ENCODE measurements at regions not wholly inside any gene's neighbourhood (a gene's known extent, or its start where the extent isn't known, plus 50 kb on each side); places are given as distances from the start of the nearest gene placed in this dataset.

- Histone ChIP-seq H3K9me3 (replicated peaks in 1 of 11) (no peaks in the 10 kb centered on the region), H3K27me3 (no peaks in the 10 kb centered on the region), H3K9ac (no peak overlapping the region), H3K27ac (no peak overlapping the region), H3K36me3 (no peaks in the 10 kb centered on the region), H4K20me1 (no peaks in the 10 kb centered on the region), H3K4me2 (peak overlapping the region in 2 of 11 experiments; percentile 4 to 29; a peak in 2 of 22 replicates), H3K4me3 (no peak overlapping the region), H3K4me1 (peaks cover 0 to 22% (median 0%) of the 10 kb centered on the region in 10 experiments; a peak in 7 of 20 replicates)
- TF ChIP-seq Cebpa-rat (IDR thresholded peaks at IDR 0.05), result no peak
These were observed 1296.0 kb upstream of the ZEB2 start for GRCh38 chr2:145815933-145816332.

- Histone ChIP-seq H3K9ac (no peak overlapping the region), H3K27me3 (no peaks in the 10 kb centered on the region), H3K4me1 (peaks cover 0 to 31% (median 0%) of the 10 kb centered on the region in 10 experiments; a peak in 7 of 20 replicates), H3K27ac (no peak overlapping the region), H3K4me3 (no peak overlapping the region), H3K4me2 (no peak overlapping the region), H3K9me3 (replicated peaks in 1 of 11) (no peaks in the 10 kb centered on the region), H3K36me3 (no peaks in the 10 kb centered on the region), H4K20me1 (no peaks in the 10 kb centered on the region)
- no peak for TF ChIP-seq Cebpa-rat (IDR thresholded peaks at IDR 0.05)
These were observed 1293.6 kb upstream of the ZEB2 start for GRCh38 chr2:145813481-145813880.

- H3K36me3 ChIP-seq, result no peaks in the 10 kb centered on the region
- no peak overlapping the region for H3K9ac ChIP-seq
- TF ChIP-seq Cebpa-rat (IDR thresholded peaks at IDR 0.05), result no peak
- peak overlapping the region in 3 of 11 experiments; percentile 49 to 71 (median 71); a peak in 6 of 22 replicates for H3K4me2 ChIP-seq
- peaks cover 0 to 31% (median 0%) of the 10 kb centered on the region in 10 experiments; a peak in 7 of 20 replicates for H3K4me1 ChIP-seq
- H3K9me3 ChIP-seq (replicated peaks in 1 of 11), result no peaks in the 10 kb centered on the region
- H3K27ac ChIP-seq, result peak overlapping the region in 3 of 11 experiments; percentile 20 to 33 (median 21); a peak in 3 of 22 replicates
- no peaks in the 10 kb centered on the region for H3K27me3 ChIP-seq
- H4K20me1 ChIP-seq, result no peaks in the 10 kb centered on the region
- H3K4me3 ChIP-seq, result no peak overlapping the region
These were observed 1292.2 kb upstream of the ZEB2 start for GRCh38 chr2:145812165-145812554.

- peaks cover 0 to 31% (median 0%) of the 10 kb centered on the region in 10 experiments; a peak in 7 of 20 replicates for H3K4me1 ChIP-seq
- H4K20me1 ChIP-seq, result no peaks in the 10 kb centered on the region
- H3K4me2 ChIP-seq, result peak overlapping the region in 4 of 11 experiments; percentile 19 to 71 (median 60); a peak in 7 of 22 replicates
- H3K4me3 ChIP-seq, result peak overlapping the region in 1 of 10 experiments; percentile 9; a peak in 1 of 20 replicates
- no peaks in the 10 kb centered on the region for H3K9me3 ChIP-seq (replicated peaks in 1 of 11)
- H3K36me3 ChIP-seq, result no peaks in the 10 kb centered on the region
- no peaks in the 10 kb centered on the region for H3K27me3 ChIP-seq
- H3K9ac ChIP-seq, result no peak overlapping the region
- no peak for TF ChIP-seq Cebpa-rat (IDR thresholded peaks at IDR 0.05)
- peak overlapping the region in 3 of 11 experiments; percentile 20 to 33 (median 21); a peak in 4 of 22 replicates for H3K27ac ChIP-seq
These were observed 1291.6 kb upstream of the ZEB2 start for GRCh38 chr2:145811276-145812164.

DNA sequence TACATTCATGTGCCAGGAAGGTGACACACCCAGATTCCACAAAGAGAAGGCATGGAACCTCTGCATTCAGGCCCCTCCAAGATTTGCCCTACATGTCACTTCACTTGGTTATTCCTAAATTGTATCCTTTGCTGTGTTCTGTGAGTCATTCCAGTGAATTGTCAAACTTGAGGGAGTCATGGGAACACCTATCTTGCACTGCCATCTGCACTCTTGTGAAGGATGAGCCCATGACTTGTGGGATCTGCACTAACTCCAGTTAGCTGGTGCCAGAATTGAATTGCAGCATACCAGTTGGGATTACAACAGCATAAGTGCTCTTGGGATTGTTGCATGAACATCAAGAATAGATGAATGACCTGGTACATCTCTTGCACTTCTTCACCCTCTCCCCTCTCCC lies 1288.0 kb upstream of the ZEB2 start:
- no peaks in the 10 kb centered on the region for H3K9me3 ChIP-seq (replicated peaks in 1 of 11)
- no peak overlapping the region for H3K27ac ChIP-seq
- H3K4me3 ChIP-seq, result no peak overlapping the region
- H3K4me1 ChIP-seq, result peaks cover 0 to 26% (median 0%) of the 10 kb centered on the region in 10 experiments; a peak in 7 of 20 replicates
- no peak overlapping the region for H3K9ac ChIP-seq
- no peaks in the 10 kb centered on the region for H3K36me3 ChIP-seq
- no peak overlapping the region for H3K4me2 ChIP-seq
- TF ChIP-seq Cebpa-rat (IDR thresholded peaks at IDR 0.05), result no peak
- no peaks in the 10 kb centered on the region for H4K20me1 ChIP-seq
- H3K27me3 ChIP-seq, result no peaks in the 10 kb centered on the region

DNA sequence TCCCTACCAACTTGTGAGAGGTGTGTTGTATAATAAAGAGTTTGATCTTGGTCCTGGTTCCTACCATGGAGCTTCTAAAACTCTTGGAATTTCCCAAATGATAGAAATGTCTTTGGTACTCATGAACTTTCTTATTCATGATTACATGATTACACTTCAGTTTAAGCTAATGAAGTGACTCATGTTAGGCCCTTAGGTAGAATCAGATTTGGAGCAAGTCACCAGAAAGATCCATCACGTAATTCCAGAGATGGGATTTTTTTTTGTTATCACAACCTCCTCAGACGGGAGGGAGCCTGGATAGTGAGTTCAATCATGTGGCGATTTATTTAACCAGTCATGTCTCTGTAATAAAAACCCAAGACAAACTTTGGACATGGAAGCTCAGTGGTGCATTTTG lies 1287.6 kb upstream of the ZEB2 start:
- H3K27ac ChIP-seq, result no peak overlapping the region
- no peaks in the 10 kb centered on the region for H3K9me3 ChIP-seq (replicated peaks in 1 of 11)
- H3K4me3 ChIP-seq, result no peak overlapping the region
- H3K9ac ChIP-seq, result no peak overlapping the region
- H3K4me2 ChIP-seq, result no peak overlapping the region
- H3K36me3 ChIP-seq, result no peaks in the 10 kb centered on the region
- TF ChIP-seq Cebpa-rat (IDR thresholded peaks at IDR 0.05), result no peak
- peaks cover 0 to 26% (median 0%) of the 10 kb centered on the region in 10 experiments; a peak in 8 of 20 replicates for H3K4me1 ChIP-seq
- no peaks in the 10 kb centered on the region for H3K27me3 ChIP-seq
- no peaks in the 10 kb centered on the region for H4K20me1 ChIP-seq

- Histone ChIP-seq H3K27ac (no peak overlapping the region), H3K9ac (no peak overlapping the region), H3K4me3 (no peak overlapping the region), H3K4me2 (no peak overlapping the region), H3K36me3 (no peaks in the 10 kb centered on the region), H4K20me1 (no peaks in the 10 kb centered on the region), H3K9me3 (replicated peaks in 1 of 11) (no peaks in the 10 kb centered on the region), H3K4me1 (peaks cover 0 to 17% (median 0%) of the 10 kb centered on the region in 10 experiments; a peak in 8 of 20 replicates), H3K27me3 (no peaks in the 10 kb centered on the region)
- TF ChIP-seq Cebpa-rat (IDR thresholded peaks at IDR 0.05), result no peak
These were observed 1286.6 kb upstream of the ZEB2 start for GRCh38 chr2:145806546-145806945.

GRCh38 chr2:145802133-145802532 lies 1282.2 kb upstream of the ZEB2 start:
- Histone ChIP-seq H3K9ac (no peak overlapping the region), H3K27ac (no peak overlapping the region), H3K9me3 (replicated peaks in 1 of 11) (peaks cover 0 to 8% (median 0%) of the 10 kb centered on the region in 11 experiments; a peak in 2 of 22 replicates), H3K4me1 (no peaks in the 10 kb centered on the region; a peak in 1 of 20 replicates), H3K36me3 (no peaks in the 10 kb centered on the region), H3K4me3 (no peak overlapping the region), H4K20me1 (no peaks in the 10 kb centered on the region), H3K4me2 (no peak overlapping the region), H3K27me3 (no peaks in the 10 kb centered on the region)
- no peak for TF ChIP-seq Cebpa-rat (IDR thresholded peaks at IDR 0.05)

DNA sequence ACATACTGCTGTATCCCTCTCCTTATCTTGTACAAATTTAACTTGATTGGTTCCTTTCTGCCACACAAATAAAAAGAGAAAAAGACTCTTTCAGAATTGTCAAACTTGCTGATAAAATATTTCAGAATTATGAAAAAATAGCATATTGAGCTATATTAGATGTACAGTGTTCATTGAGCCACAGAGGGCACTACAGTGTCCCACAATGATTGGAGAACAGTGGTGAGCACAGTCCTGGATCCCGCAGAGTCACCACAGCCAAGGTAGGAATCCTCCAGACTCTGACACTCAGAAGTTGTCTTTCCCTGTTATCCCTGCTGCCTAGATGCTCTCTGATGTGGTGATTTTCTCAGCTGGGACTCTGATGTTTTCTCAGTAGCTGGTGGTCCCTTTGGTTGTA lies 1281.3 kb upstream of the ZEB2 start:
- H3K4me2 ChIP-seq, result no peak overlapping the region
- H3K4me3 ChIP-seq, result no peak overlapping the region

More for the DNA sequence above, 1281.3 kb upstream of the ZEB2 start:
- Histone ChIP-seq H3K36me3 (no peaks in the 10 kb centered on the region), H3K9ac (no peak overlapping the region), H4K20me1 (no peaks in the 10 kb centered on the region), H3K9me3 (replicated peaks in 1 of 11) (peaks cover 0 to 8% (median 0%) of the 10 kb centered on the region in 11 experiments; a peak in 2 of 22 replicates), H3K27ac (no peak overlapping the region), H3K4me1 (peaks cover 0 to 4% (median 0%) of the 10 kb centered on the region in 10 experiments; a peak in 5 of 20 replicates), H3K27me3 (no peaks in the 10 kb centered on the region)
- TF ChIP-seq Cebpa-rat (IDR thresholded peaks at IDR 0.05), result no peak
